H4 (cell line): ENCODE measurements at regions not wholly inside any gene's neighbourhood (a gene's known extent, or its start where the extent isn't known, plus 50 kb on each side); places are given as distances from the start of the nearest gene placed in this dataset.

Experiments used
- DNase-seq: peaks from one replicate; pipeline ENCODE4 v3.0.0-alpha.2; 2015; ENCODE audit warnings: low spot score

GRCh38 chr5:5686356-5686755, 263.9 kb downstream of the ICE1 start:
- no peak for DNase-seq

GRCh38 chr5:5685737-5686136, 263.3 kb downstream of the ICE1 start:
- DNase-seq: no peak

GRCh38 chr5:5683174-5683573, 260.7 kb downstream of the ICE1 start:
- DNase-seq: no peak

- peak; percentile 87 for DNase-seq
These were observed 256.4 kb downstream of the ICE1 start for GRCh38 chr5:5678909-5679308.

- no peak for DNase-seq
These were observed 255.3 kb downstream of the ICE1 start for GRCh38 chr5:5677738-5678137.

- DNase-seq: no peak
These were observed 253.7 kb downstream of the ICE1 start for GRCh38 chr5:5676218-5676617.

GRCh38 chr5:5675511-5675910, 253.0 kb downstream of the ICE1 start:
- no peak for DNase-seq

- DNase-seq: no peak
These were observed 249.3 kb downstream of the ICE1 start for GRCh38 chr5:5671823-5672222.

- DNase-seq: peak; percentile 65
These were observed 244.7 kb downstream of the ICE1 start for GRCh38 chr5:5667136-5667554.

GRCh38 chr5:5666369-5666768, 243.9 kb downstream of the ICE1 start:
- DNase-seq: no peak

GRCh38 chr5:5666076-5666365, 243.5 kb downstream of the ICE1 start:
- DNase-seq: no peak

GRCh38 chr5:5665225-5666075, 243.0 kb downstream of the ICE1 start:
- DNase-seq: peak; percentile 94

GRCh38 chr5:5658889-5659465, 236.5 kb downstream of the ICE1 start:
- no peak for DNase-seq

- peak; percentile 93 for DNase-seq
These were observed 235.7 kb downstream of the ICE1 start for GRCh38 chr5:5658226-5658625.

- no peak for DNase-seq
These were observed 229.7 kb downstream of the ICE1 start for GRCh38 chr5:5652181-5652580.

GRCh38 chr5:5650949-5651348, 228.5 kb downstream of the ICE1 start:
- no peak for DNase-seq

GRCh38 chr5:5650242-5650641, 227.8 kb downstream of the ICE1 start:
- peak; percentile 66 for DNase-seq

GRCh38 chr5:5649641-5650040, 227.2 kb downstream of the ICE1 start:
- DNase-seq: no peak

- no peak for DNase-seq
These were observed 226.2 kb downstream of the ICE1 start for GRCh38 chr5:5648694-5649093.

- DNase-seq: no peak
These were observed 223.4 kb downstream of the ICE1 start for GRCh38 chr5:5645891-5646290.

GRCh38 chr5:5645198-5645597, 222.7 kb downstream of the ICE1 start:
- no peak for DNase-seq

- no peak for DNase-seq
These were observed 221.8 kb downstream of the ICE1 start for GRCh38 chr5:5644249-5644648.

GRCh38 chr5:5643481-5643880, 221.0 kb downstream of the ICE1 start:
- no peak for DNase-seq

GRCh38 chr5:5638211-5638610, 215.7 kb downstream of the ICE1 start:
- peak; percentile 48 for DNase-seq
